Mucosa of descending colon (tissue), 3 donors: ENCODE measurements at regions not wholly inside any gene's neighbourhood (a gene's known extent, or its start where the extent isn't known, plus 50 kb on each side); places are given as distances from the start of the nearest gene placed in this dataset.

Experiments used
- ATAC-seq: fragments of 200-7000 bp; cut with Tn5 transposase; one replicate; pipeline ENCODE4 v1.9.1; 2020; ENCODE audit warnings: mild to moderate bottlenecking, moderate library complexity
- DNase-seq, 3 donors: peaks; one replicate each; pipeline ENCODE4 v3.0.0-alpha.2; 2020
- H3K36me3 ChIP-seq: fragments of 200-600 bp; one replicate; pipeline ENCODE4 v1.8.0; 2021; ENCODE audit warnings: low read depth, mild to moderate bottlenecking
- H3K4me1 ChIP-seq: fragments of 200-600 bp; one replicate; pipeline ENCODE4 v1.8.0; 2021; ENCODE audit warnings: low read depth, mild to moderate bottlenecking
- H3K4me3 ChIP-seq: fragments of 200-600 bp; one replicate; pipeline ENCODE4 v1.8.0; 2021; ENCODE audit warnings: mild to moderate bottlenecking
- H3K9me3 ChIP-seq: fragments of 200-600 bp; one replicate; pipeline ENCODE4 v1.8.0; 2021; ENCODE audit warnings: mild to moderate bottlenecking
- CTCF ChIP-seq: fragments of 200-600 bp; IDR thresholded peaks from one replicate; pipeline ENCODE4 v1.8.0; 2022; ENCODE audit warnings: antibody characterized with exemption, mild to moderate bottlenecking
- intact Hi-C, 2 donors: fragments of 100-400 bp; cut with DNase I in 1 of 2; cut with micrococcal nuclease in 1 of 2; formaldehyde crosslinking; loops; one replicate each; pipeline versions ENCODE4 v1.11.0 to v1.11.1; 2022; cut with DNase I, micrococcal nuclease
- donor health status: DM: no; HTN: no; CAD: no; lungs with moderate emphysema.
- donor health status: DM: no; HTN: no; CAD: no.
- donor health status: DM: no; HTN: yes; CAD: no.

GRCh38 chr10:55358539-55358938, 557.5 kb upstream of the PCDH15 start:
- no peaks in the 10 kb centered on the region for H3K36me3 ChIP-seq
- DNase-seq (no peak), ATAC-seq (no peak)
- H3K4me3 ChIP-seq: no peak overlapping the region
- no peak for TF ChIP-seq CTCF
- H3K4me1 ChIP-seq: no peaks in the 10 kb centered on the region
- no peaks in the 10 kb centered on the region for H3K9me3 ChIP-seq
- intact Hi-C loops: no loop called here

GRCh38 chr10:55353414-55353813, 552.4 kb upstream of the PCDH15 start:
- H3K9me3 ChIP-seq: no peaks in the 10 kb centered on the region
- ATAC-seq: no peak

GRCh38 chr10:55351431-55351830, 550.4 kb upstream of the PCDH15 start:
- no peaks in the 10 kb centered on the region for H3K9me3 ChIP-seq
- no peak overlapping the region for H3K4me3 ChIP-seq
- TF ChIP-seq CTCF: no peak
- no peaks in the 10 kb centered on the region for H3K36me3 ChIP-seq
- DNase-seq (no peak), ATAC-seq (no peak)
- no peaks in the 10 kb centered on the region for H3K4me1 ChIP-seq
- intact Hi-C loops: no loop called here

More at GRCh38 chr10:55353414-55353813, 552.4 kb upstream of the PCDH15 start:
- no peak for DNase-seq
- no peaks in the 10 kb centered on the region for H3K36me3 ChIP-seq
- no peak for TF ChIP-seq CTCF
- H3K4me1 ChIP-seq: no peaks in the 10 kb centered on the region
- intact Hi-C loops: no loop called here
- no peak overlapping the region for H3K4me3 ChIP-seq

- no peaks in the 10 kb centered on the region for H3K4me1 ChIP-seq
- H3K36me3 ChIP-seq: no peaks in the 10 kb centered on the region
- DNase-seq: no peak
- ATAC-seq: no peak
- no peaks in the 10 kb centered on the region for H3K9me3 ChIP-seq
- TF ChIP-seq CTCF: no peak
- intact Hi-C loops: no loop called here
- H3K4me3 ChIP-seq: no peak overlapping the region
Measured at GRCh38 chr10:55348534-55348933, 547.5 kb upstream of the PCDH15 start.

- TF ChIP-seq CTCF: no peak
- no peak overlapping the region for H3K4me3 ChIP-seq
- no peaks in the 10 kb centered on the region for H3K36me3 ChIP-seq
- no peaks in the 10 kb centered on the region for H3K4me1 ChIP-seq
- no peaks in the 10 kb centered on the region for H3K9me3 ChIP-seq
- no peak for ATAC-seq
- intact Hi-C loops: no loop called here
- DNase-seq: no peak
Measured at GRCh38 chr10:55330486-55330885, 529.5 kb upstream of the PCDH15 start.

- no peaks in the 10 kb centered on the region for H3K4me1 ChIP-seq
- TF ChIP-seq CTCF: no peak
- no peak for ATAC-seq
- no peaks in the 10 kb centered on the region for H3K36me3 ChIP-seq
- no peak for DNase-seq
- intact Hi-C loops: no loop called here
- H3K9me3 ChIP-seq: no peaks in the 10 kb centered on the region
- no peak overlapping the region for H3K4me3 ChIP-seq
Measured at GRCh38 chr10:55329796-55330195, 528.8 kb upstream of the PCDH15 start.
